ENCODE measurements at regions not wholly inside any gene's neighbourhood (a gene's known extent, or its start where the extent isn't known, plus 50 kb on each side); places are given as distances from the start of the nearest gene placed in this dataset.

DNA sequence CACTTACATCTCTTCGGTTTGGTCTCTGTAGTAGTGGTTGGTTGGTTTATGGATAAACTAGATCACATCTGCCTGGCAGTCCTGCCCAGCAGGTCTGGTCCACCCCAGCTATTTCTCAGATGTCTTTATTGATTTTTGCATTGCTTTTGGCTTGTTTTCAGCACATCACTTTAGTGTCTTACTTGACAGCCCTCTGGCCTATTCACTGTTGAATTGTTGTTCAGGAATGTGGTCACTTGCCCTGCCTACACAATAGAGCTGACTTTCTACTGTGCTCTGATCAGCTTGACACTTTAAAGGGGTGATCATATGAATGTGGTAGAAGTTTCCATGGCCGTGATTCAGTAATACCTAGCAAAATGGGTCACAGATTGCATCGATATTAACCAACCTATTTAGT, 719.2 kb upstream of the LRRN3 start:
- TF ChIP-seq, protein P1, sequence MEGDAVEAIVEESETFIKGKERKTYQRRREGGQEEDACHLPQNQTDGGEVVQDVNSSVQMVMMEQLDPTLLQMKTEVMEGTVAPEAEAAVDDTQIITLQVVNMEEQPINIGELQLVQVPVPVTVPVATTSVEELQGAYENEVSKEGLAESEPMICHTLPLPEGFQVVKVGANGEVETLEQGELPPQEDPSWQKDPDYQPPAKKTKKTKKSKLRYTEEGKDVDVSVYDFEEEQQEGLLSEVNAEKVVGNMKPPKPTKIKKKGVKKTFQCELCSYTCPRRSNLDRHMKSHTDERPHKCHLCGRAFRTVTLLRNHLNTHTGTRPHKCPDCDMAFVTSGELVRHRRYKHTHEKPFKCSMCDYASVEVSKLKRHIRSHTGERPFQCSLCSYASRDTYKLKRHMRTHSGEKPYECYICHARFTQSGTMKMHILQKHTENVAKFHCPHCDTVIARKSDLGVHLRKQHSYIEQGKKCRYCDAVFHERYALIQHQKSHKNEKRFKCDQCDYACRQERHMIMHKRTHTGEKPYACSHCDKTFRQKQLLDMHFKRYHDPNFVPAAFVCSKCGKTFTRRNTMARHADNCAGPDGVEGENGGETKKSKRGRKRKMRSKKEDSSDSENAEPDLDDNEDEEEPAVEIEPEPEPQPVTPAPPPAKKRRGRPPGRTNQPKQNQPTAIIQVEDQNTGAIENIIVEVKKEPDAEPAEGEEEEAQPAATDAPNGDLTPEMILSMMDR (IDR thresholded peaks at IDR 0.05; ENCODE audit: insufficient read depth, low read length), result no peak
- TF ChIP-seq SPI1 (IDR thresholded peaks at IDR 0.05; ENCODE audit: borderline replicate concordance, low read depth) (no peak), GABPA (IDR thresholded peaks at IDR 0.05; ENCODE audit: low read depth) (no peak)

Data from HL-60 (cell line).